ENCODE measurements at regions not wholly inside any gene's neighbourhood (a gene's known extent, or its start where the extent isn't known, plus 50 kb on each side); places are given as distances from the start of the nearest gene placed in this dataset.

DNA sequence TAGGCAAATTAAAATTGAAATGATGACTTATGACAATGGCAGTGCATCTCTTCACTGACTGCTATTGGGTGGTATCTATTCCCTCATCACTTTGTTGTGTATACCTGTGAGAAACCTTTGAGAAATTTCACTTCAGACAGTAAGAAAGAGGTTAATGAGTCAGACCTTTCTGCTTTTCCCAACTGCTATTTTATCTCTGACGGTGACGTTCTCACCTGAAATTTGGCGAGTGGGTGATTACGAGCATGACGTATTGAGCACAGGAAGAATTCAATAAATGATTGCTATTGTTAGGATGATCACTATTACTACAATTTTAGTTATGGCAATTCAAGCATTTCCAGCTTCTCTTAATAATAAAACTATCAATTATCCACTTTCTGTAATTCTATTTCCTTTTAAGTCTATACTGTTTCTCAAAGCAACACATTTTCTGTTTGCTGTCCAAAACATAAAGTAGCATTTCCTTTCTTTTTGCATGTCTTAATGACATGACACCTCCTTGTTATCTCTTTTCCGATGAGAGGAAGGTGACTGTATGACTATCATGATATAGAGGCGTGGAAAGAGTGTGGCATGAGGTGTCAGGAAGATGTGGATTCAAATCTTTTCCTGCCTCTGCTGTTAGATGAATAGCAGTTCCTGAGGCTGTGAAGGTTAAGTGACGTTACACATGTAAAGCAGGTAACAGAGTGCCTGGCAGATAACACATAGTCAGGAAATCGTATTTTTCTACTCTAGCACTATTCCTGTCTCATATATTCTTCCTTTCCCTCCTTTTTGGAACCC lies 504.9 kb upstream of the SEMA6D start:
- CTCF ChIA-PET = no interaction called here
- H3K4me1 ChIP-seq (ENCODE audit: control extremely low read depth in 1 of 4, control insufficient read depth in 4 of 4, insufficient read depth in 4 of 4, low read length in 3 of 4) = no peaks in the 10 kb centered on the region
- H3K4me3 ChIP-seq (ENCODE audit: control insufficient read depth in 1 of 7, extremely low read depth in 1 of 7, insufficient read depth in 4 of 7, low read depth in 2 of 7, low read length in 6 of 7) = no peak overlapping the region
- H3K9me3 ChIP-seq (ENCODE audit: control extremely low read depth in 1 of 5, control insufficient read depth in 4 of 5, insufficient read depth in 2 of 5, low read depth in 1 of 5, low read length in 4 of 5) = no peaks in the 10 kb centered on the region
- H3K27ac ChIP-seq (ENCODE audit: insufficient read depth in 1 of 2, low read depth in 1 of 2, low read length in 2 of 2, poor library complexity in 1 of 2, severe bottlenecking in 2 of 2) = no peak overlapping the region
- POLR2A ChIA-PET = no interaction called here
- 68% methylated on average over 5 of the region's 9 CpGs for WGBS (ENCODE audit: insufficient coverage)
- no peaks in the 10 kb centered on the region for H3K36me3 ChIP-seq (ENCODE audit: control insufficient read depth in 4 of 4, insufficient read depth in 4 of 4, low read length in 3 of 4)
- no peak for DNase-seq
- H3K27me3 ChIP-seq (replicated peaks in 2 of 5; ENCODE audit: control insufficient read depth in 4 of 5, insufficient read depth in 5 of 5, low read length in 4 of 5) = peaks cover 0 to 2% (median 0%) of the 10 kb centered on the region in 5 experiments

DNA sequence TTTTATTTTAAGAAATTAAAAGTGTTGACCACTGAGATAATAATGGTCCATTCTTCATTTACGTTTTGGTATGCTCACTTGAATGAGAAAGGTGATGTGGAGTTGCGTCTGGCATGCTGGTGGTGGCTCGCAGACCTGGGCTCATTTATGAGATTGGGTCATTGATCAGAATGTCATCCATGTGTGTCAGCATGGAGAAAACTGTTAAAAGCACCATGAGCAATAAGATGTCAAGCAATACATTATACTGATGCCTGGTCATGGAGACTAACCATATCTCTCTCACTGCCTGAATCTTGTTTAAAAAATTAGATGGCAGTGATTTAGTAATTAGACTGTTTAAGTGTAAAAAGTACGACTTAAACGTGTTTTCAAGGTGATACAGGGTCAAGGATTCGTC lies 503.4 kb upstream of the SEMA6D start:
- DNase-seq = no peak
- Histone ChIP-seq H3K4me3 (ENCODE audit: control insufficient read depth in 1 of 7, extremely low read depth in 1 of 7, insufficient read depth in 4 of 7, low read depth in 2 of 7, low read length in 6 of 7) (no peak overlapping the region), H3K27ac (ENCODE audit: insufficient read depth in 1 of 2, low read depth in 1 of 2, low read length in 2 of 2, poor library complexity in 1 of 2, severe bottlenecking in 2 of 2) (no peak overlapping the region), H3K9me3 (ENCODE audit: control extremely low read depth in 1 of 5, control insufficient read depth in 4 of 5, insufficient read depth in 2 of 5, low read depth in 1 of 5, low read length in 4 of 5) (no peaks in the 10 kb centered on the region), H3K36me3 (ENCODE audit: control insufficient read depth in 4 of 4, insufficient read depth in 4 of 4, low read length in 3 of 4) (no peaks in the 10 kb centered on the region), H3K4me1 (ENCODE audit: control extremely low read depth in 1 of 4, control insufficient read depth in 4 of 4, insufficient read depth in 4 of 4, low read length in 3 of 4) (no peaks in the 10 kb centered on the region), H3K27me3 (replicated peaks in 2 of 5; ENCODE audit: control insufficient read depth in 4 of 5, insufficient read depth in 5 of 5, low read length in 4 of 5) (peaks cover 0 to 2% (median 0%) of the 10 kb centered on the region in 5 experiments)
- POLR2A ChIA-PET = no interaction called here
- CTCF ChIA-PET = no interaction called here
- 94% methylated on average over 6 of the region's 6 CpGs for WGBS (ENCODE audit: insufficient coverage)

DNA sequence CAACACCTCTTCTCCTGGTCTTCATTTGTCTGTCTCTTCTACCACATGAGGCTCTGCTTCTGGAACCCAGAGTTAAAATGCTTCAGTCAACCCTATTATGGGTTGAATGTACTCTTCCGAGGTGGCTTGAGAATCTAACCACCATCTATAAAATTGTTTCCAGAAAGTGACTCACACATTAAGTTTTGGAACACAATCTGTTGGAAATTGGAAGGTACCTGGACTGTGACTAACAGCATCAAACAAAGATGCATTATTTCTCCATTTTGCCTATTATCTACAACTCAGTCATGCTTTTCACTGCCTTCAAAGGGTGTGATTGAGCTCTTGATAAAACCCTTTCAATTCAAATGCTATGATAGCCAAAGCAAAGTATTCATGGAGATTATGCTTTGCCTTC lies 499.0 kb upstream of the SEMA6D start:
- DNase-seq = no peak
- Histone ChIP-seq H3K4me1 (ENCODE audit: control extremely low read depth in 1 of 4, control insufficient read depth in 4 of 4, insufficient read depth in 4 of 4, low read length in 3 of 4) (no peaks in the 10 kb centered on the region), H3K27ac (ENCODE audit: insufficient read depth in 1 of 2, low read depth in 1 of 2, low read length in 2 of 2, poor library complexity in 1 of 2, severe bottlenecking in 2 of 2) (no peak overlapping the region), H3K4me3 (ENCODE audit: control insufficient read depth in 1 of 7, extremely low read depth in 1 of 7, insufficient read depth in 4 of 7, low read depth in 2 of 7, low read length in 6 of 7) (no peak overlapping the region), H3K9me3 (ENCODE audit: control extremely low read depth in 1 of 5, control insufficient read depth in 4 of 5, insufficient read depth in 2 of 5, low read depth in 1 of 5, low read length in 4 of 5) (no peaks in the 10 kb centered on the region), H3K27me3 (replicated peaks in 2 of 5; ENCODE audit: control insufficient read depth in 4 of 5, insufficient read depth in 5 of 5, low read length in 4 of 5) (no peaks in the 10 kb centered on the region), H3K36me3 (ENCODE audit: control insufficient read depth in 4 of 4, insufficient read depth in 4 of 4, low read length in 3 of 4) (no peaks in the 10 kb centered on the region)
- WGBS (ENCODE audit: insufficient coverage) = no CpG with 5 or more reads among the region's 1 CpG
- ChIA-PET CTCF (no interaction called here), POLR2A (no interaction called here)

DNA sequence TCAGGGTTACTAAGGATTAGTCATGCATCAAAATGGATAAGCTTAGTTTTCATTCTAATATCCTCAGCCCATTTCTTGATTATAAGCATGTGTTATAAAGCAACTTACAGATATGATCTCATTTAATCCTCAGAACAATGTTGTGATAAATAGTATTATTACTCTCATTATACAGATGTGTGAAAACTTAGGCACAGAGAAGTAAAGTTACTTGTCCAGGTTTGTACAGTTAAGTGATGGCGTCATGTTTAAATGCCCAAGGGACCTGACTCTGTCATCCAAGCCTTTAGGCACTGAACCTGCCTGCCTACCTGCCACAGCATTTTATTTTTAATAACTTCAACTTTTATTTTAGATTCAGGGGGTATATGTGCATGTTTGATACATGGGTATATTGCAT lies 472.9 kb upstream of the SEMA6D start:
- Histone ChIP-seq H3K27ac (ENCODE audit: insufficient read depth in 1 of 2, low read depth in 1 of 2, low read length in 2 of 2, poor library complexity in 1 of 2, severe bottlenecking in 2 of 2) (no peak overlapping the region), H3K4me3 (ENCODE audit: control insufficient read depth in 1 of 7, extremely low read depth in 1 of 7, insufficient read depth in 4 of 7, low read depth in 2 of 7, low read length in 6 of 7) (no peak overlapping the region), H3K36me3 (ENCODE audit: control insufficient read depth in 4 of 4, insufficient read depth in 4 of 4, low read length in 3 of 4) (no peaks in the 10 kb centered on the region), H3K27me3 (replicated peaks in 2 of 5; ENCODE audit: control insufficient read depth in 4 of 5, insufficient read depth in 5 of 5, low read length in 4 of 5) (no peaks in the 10 kb centered on the region), H3K4me1 (ENCODE audit: control extremely low read depth in 1 of 4, control insufficient read depth in 4 of 4, insufficient read depth in 4 of 4, low read length in 3 of 4) (no peaks in the 10 kb centered on the region), H3K9me3 (ENCODE audit: control extremely low read depth in 1 of 5, control insufficient read depth in 4 of 5, insufficient read depth in 2 of 5, low read depth in 1 of 5, low read length in 4 of 5) (no peaks in the 10 kb centered on the region)
- DNase-seq = no peak
- no CpG with 5 or more reads among the region's 1 CpG for WGBS (ENCODE audit: insufficient coverage)
- ChIA-PET CTCF (no interaction called here), POLR2A (no interaction called here)

DNA sequence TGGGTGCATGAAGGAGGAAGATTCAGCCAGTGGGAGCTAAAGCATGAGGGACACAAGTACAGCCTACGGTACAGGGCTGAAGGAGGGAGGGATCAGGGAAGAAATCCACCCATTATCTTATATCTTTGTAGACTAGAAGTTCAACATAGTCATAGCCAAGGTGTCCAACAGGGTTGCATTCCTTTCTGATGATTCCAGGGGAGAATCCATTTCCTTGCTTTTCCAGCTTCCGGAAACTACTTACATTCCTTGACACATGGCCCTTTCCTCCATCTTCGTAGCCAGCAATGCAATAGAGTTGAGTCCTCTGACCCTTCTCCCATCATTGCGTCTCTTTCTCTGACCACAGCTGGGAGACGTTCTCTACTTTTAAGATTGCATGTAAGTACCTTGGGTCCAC lies 471.0 kb upstream of the SEMA6D start:
- Histone ChIP-seq H3K4me3 (ENCODE audit: control insufficient read depth in 1 of 7, extremely low read depth in 1 of 7, insufficient read depth in 4 of 7, low read depth in 2 of 7, low read length in 6 of 7) (no peak overlapping the region), H3K36me3 (ENCODE audit: control insufficient read depth in 4 of 4, insufficient read depth in 4 of 4, low read length in 3 of 4) (no peaks in the 10 kb centered on the region), H3K4me1 (ENCODE audit: control extremely low read depth in 1 of 4, control insufficient read depth in 4 of 4, insufficient read depth in 4 of 4, low read length in 3 of 4) (no peaks in the 10 kb centered on the region), H3K9me3 (ENCODE audit: control extremely low read depth in 1 of 5, control insufficient read depth in 4 of 5, insufficient read depth in 2 of 5, low read depth in 1 of 5, low read length in 4 of 5) (no peaks in the 10 kb centered on the region), H3K27me3 (replicated peaks in 2 of 5; ENCODE audit: control insufficient read depth in 4 of 5, insufficient read depth in 5 of 5, low read length in 4 of 5) (peaks cover 0 to 2% (median 0%) of the 10 kb centered on the region in 5 experiments), H3K27ac (ENCODE audit: insufficient read depth in 1 of 2, low read depth in 1 of 2, low read length in 2 of 2, poor library complexity in 1 of 2, severe bottlenecking in 2 of 2) (no peak overlapping the region)
- no peak for DNase-seq
- POLR2A ChIA-PET = no interaction called here
- WGBS (ENCODE audit: insufficient coverage) = 100% methylated on average over 4 of the region's 5 CpGs
- CTCF ChIA-PET = no interaction called here

DNA sequence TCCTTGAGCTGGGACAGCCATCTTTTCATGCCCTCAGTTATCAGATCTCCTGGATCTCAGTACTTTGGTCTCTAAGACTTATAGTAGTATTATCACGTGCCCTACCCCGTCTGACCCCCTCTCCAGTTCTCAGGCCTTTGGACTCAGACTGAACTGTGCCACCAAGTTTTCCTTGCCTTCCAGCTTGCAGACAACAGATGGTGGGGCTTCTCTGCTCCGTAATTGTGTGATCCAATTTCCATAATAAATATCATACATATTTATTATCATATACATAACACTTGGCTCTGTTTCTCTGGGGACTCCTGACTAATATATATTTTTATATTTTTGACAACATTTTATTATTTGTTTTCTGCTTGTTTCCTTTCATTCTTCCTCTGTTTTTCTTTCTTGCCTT lies 458.8 kb upstream of the SEMA6D start:
- Histone ChIP-seq H3K4me3 (ENCODE audit: control insufficient read depth in 1 of 7, extremely low read depth in 1 of 7, insufficient read depth in 4 of 7, low read depth in 2 of 7, low read length in 6 of 7) (no peak overlapping the region), H3K4me1 (ENCODE audit: control extremely low read depth in 1 of 4, control insufficient read depth in 4 of 4, insufficient read depth in 4 of 4, low read length in 3 of 4) (no peaks in the 10 kb centered on the region), H3K27ac (ENCODE audit: insufficient read depth in 1 of 2, low read depth in 1 of 2, low read length in 2 of 2, poor library complexity in 1 of 2, severe bottlenecking in 2 of 2) (no peak overlapping the region), H3K27me3 (replicated peaks in 2 of 5; ENCODE audit: control insufficient read depth in 4 of 5, insufficient read depth in 5 of 5, low read length in 4 of 5) (no peaks in the 10 kb centered on the region), H3K36me3 (ENCODE audit: control insufficient read depth in 4 of 4, insufficient read depth in 4 of 4, low read length in 3 of 4) (no peaks in the 10 kb centered on the region), H3K9me3 (ENCODE audit: control extremely low read depth in 1 of 5, control insufficient read depth in 4 of 5, insufficient read depth in 2 of 5, low read depth in 1 of 5, low read length in 4 of 5) (peaks cover 0 to 5% (median 2%) of the 10 kb centered on the region in 5 experiments)
- no peak for DNase-seq
- 100% methylated on average over 2 of the region's 3 CpGs for WGBS (ENCODE audit: insufficient coverage)
- ChIA-PET POLR2A (no interaction called here), CTCF (no interaction called here)

DNA sequence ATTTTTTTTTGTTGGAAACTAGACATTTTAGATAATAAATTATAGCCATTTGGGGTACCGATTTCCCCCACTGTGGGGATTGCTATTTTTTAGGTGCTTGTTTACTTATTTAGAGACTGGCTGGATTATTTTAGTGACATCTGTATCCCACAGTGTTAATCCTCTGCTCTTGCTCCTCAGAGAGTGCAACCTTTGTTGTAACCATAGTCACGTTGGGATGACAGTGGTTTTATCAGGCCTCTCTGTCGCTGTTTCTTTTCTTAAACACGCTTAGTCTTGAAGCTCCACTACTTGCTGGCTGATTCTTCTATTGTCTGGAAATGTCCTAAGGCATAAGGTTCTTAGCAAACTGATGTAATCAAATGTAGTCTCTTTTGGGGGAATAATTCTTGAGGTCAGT lies 451.6 kb upstream of the SEMA6D start:
- H3K27me3 ChIP-seq (replicated peaks in 2 of 5; ENCODE audit: control insufficient read depth in 4 of 5, insufficient read depth in 5 of 5, low read length in 4 of 5) = no peaks in the 10 kb centered on the region
- H3K4me3 ChIP-seq (ENCODE audit: control insufficient read depth in 1 of 7, extremely low read depth in 1 of 7, insufficient read depth in 4 of 7, low read depth in 2 of 7, low read length in 6 of 7) = no peak overlapping the region
- DNase-seq = no peak
- H3K27ac ChIP-seq (ENCODE audit: insufficient read depth in 1 of 2, low read depth in 1 of 2, low read length in 2 of 2, poor library complexity in 1 of 2, severe bottlenecking in 2 of 2) = no peak overlapping the region
- 88% methylated on average over 4 of the region's 4 CpGs for WGBS (ENCODE audit: insufficient coverage)
- CTCF ChIA-PET = no interaction called here
- POLR2A ChIA-PET = no interaction called here
- H3K4me1 ChIP-seq (ENCODE audit: control extremely low read depth in 1 of 4, control insufficient read depth in 4 of 4, insufficient read depth in 4 of 4, low read length in 3 of 4) = no peaks in the 10 kb centered on the region
- H3K9me3 ChIP-seq (ENCODE audit: control extremely low read depth in 1 of 5, control insufficient read depth in 4 of 5, insufficient read depth in 2 of 5, low read depth in 1 of 5, low read length in 4 of 5) = peaks cover 0 to 5% (median 0%) of the 10 kb centered on the region in 5 experiments
- no peaks in the 10 kb centered on the region for H3K36me3 ChIP-seq (ENCODE audit: control insufficient read depth in 4 of 4, insufficient read depth in 4 of 4, low read length in 3 of 4)

Measured in common myeloid progenitor, CD34-positive (primary cell).